Neural crest cell (in vitro differentiated cells): ENCODE measurements at regions not wholly inside any gene's neighbourhood (a gene's known extent, or its start where the extent isn't known, plus 50 kb on each side); places are given as distances from the start of the nearest gene placed in this dataset.

ENCODE experiments used
- DNase-seq: peaks from one replicate; pipeline ENCODE4 v3.0.0; 2021; ENCODE audit warnings: low read depth, mixed read lengths, low spot score
- H3K27ac Mint-ChIP-seq: one replicate; pipeline ENCODE4 v1.8.0; 2021; ENCODE audit warnings: mild to moderate bottlenecking, mixed read lengths; ENCODE audit not compliant: unreplicated experiment
- H3K27me3 Mint-ChIP-seq: 2 replicates; pipeline ENCODE4 v1.8.0; 2021; ENCODE audit warnings: low read depth, mild to moderate bottlenecking, mixed read lengths
- H3K36me3 Mint-ChIP-seq: 2 replicates; pipeline ENCODE4 v1.8.0; 2021; ENCODE audit warnings: low read depth, mild to moderate bottlenecking, mixed read lengths
- H3K4me1 Mint-ChIP-seq: 2 replicates; pipeline ENCODE4 v1.8.0; 2021; ENCODE audit warnings: mixed read lengths
- H3K4me3 Mint-ChIP-seq: one replicate; pipeline ENCODE4 v1.8.0; 2021; ENCODE audit warnings: mild to moderate bottlenecking, mixed read lengths
- H3K9me3 Mint-ChIP-seq: 2 replicates; pipeline ENCODE4 v1.8.0; 2021; ENCODE audit warnings: mixed read lengths
- CTCF ChIP-seq: fragments of 200-600 bp; sonication (generic); conservative IDR thresholded peaks from 2 replicates; pipeline ENCODE4 v1.5.0; 2021; ENCODE audit warnings: antibody characterized with exemption, mild to moderate bottlenecking

DNA sequence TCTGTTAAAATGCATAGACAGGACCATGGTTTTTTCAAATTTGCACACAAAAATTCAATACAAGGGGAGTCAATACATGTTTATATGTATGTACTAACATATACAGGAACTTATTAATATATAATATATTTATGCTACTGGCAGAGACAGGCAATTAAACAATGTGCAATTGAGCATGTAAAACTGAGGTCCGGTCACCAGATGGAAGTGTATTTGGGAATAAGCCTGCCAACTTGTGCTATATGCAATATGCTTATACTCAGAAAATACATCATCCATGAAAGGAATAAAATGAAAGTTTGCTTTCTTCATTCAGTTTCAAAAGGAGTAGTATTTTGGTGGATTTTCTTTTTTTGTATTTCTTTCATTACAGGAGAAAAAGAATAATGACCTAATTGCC is 640.2 kb upstream of the CXADR start:
- H3K9me3 Mint-ChIP-seq = peaks cover 2% of the 10 kb centered on the region
- no peaks in the 10 kb centered on the region for H3K27me3 Mint-ChIP-seq
- no peak for TF ChIP-seq CTCF
- no peaks in the 10 kb centered on the region for H3K4me1 Mint-ChIP-seq
- H3K4me3 Mint-ChIP-seq = no peak overlapping the region
- H3K36me3 Mint-ChIP-seq = no peaks in the 10 kb centered on the region
- no peak overlapping the region for H3K27ac Mint-ChIP-seq
- no peak for DNase-seq

GRCh38 chr21:16873176-16873575 is 639.7 kb upstream of the CXADR start:
- Mint-ChIP-seq H3K27ac (no peak overlapping the region), H3K36me3 (no peaks in the 10 kb centered on the region), H3K4me1 (no peaks in the 10 kb centered on the region), H3K9me3 (peaks cover 2% of the 10 kb centered on the region), H3K4me3 (no peak overlapping the region), H3K27me3 (no peaks in the 10 kb centered on the region)
- DNase-seq = no peak
- no peak for TF ChIP-seq CTCF

- no peaks in the 10 kb centered on the region for H3K27me3 Mint-ChIP-seq
- no peaks in the 10 kb centered on the region for H3K36me3 Mint-ChIP-seq
- H3K27ac Mint-ChIP-seq = no peak overlapping the region
- DNase-seq = no peak
- TF ChIP-seq CTCF = no peak
- H3K4me1 Mint-ChIP-seq = no peaks in the 10 kb centered on the region
- no peak overlapping the region for H3K4me3 Mint-ChIP-seq
- peaks cover 2% of the 10 kb centered on the region for H3K9me3 Mint-ChIP-seq
Measured at GRCh38 chr21:16873596-16873995, 639.2 kb upstream of the CXADR start.

GRCh38 chr21:16879479-16879878 is 633.4 kb upstream of the CXADR start:
- no peaks in the 10 kb centered on the region for H3K36me3 Mint-ChIP-seq
- DNase-seq = no peak
- peaks cover 6% of the 10 kb centered on the region for H3K9me3 Mint-ChIP-seq
- no peak overlapping the region for H3K27ac Mint-ChIP-seq
- H3K4me3 Mint-ChIP-seq = no peak overlapping the region
- no peak for TF ChIP-seq CTCF
- H3K27me3 Mint-ChIP-seq = no peaks in the 10 kb centered on the region
- H3K4me1 Mint-ChIP-seq = peaks cover 5% of the 10 kb centered on the region

- peaks cover 2% of the 10 kb centered on the region for H3K9me3 Mint-ChIP-seq
- H3K36me3 Mint-ChIP-seq = no peaks in the 10 kb centered on the region
- H3K4me3 Mint-ChIP-seq = no peak overlapping the region
- H3K27me3 Mint-ChIP-seq = no peaks in the 10 kb centered on the region
- TF ChIP-seq CTCF = no peak
- no peak overlapping the region for H3K27ac Mint-ChIP-seq
- no peaks in the 10 kb centered on the region for H3K4me1 Mint-ChIP-seq
- DNase-seq = no peak
Measured at GRCh38 chr21:16891821-16892220, 621.0 kb upstream of the CXADR start.

DNA sequence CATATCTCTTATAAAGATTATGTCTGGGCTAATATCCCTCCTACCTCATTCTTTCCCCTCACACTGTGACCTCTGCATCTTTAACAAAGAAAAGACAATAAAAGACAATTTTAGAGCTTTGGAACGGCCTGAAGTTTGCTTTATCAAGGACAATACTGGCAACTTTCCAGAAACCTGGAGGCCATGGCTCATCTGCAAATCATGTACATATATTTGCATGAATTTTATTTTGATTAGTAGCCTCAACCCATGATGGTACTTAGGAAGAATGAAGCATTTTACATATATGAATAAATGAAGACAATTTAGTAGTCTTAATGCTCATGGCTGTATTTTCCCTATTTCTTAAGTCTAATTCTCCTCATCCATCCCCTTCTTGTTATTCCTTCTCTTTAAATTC is 612.2 kb upstream of the CXADR start:
- H3K27ac Mint-ChIP-seq = no peak overlapping the region
- no peaks in the 10 kb centered on the region for H3K27me3 Mint-ChIP-seq
- TF ChIP-seq CTCF = no peak
- no peak for DNase-seq
- H3K4me3 Mint-ChIP-seq = no peak overlapping the region
- H3K9me3 Mint-ChIP-seq = peaks cover 2% of the 10 kb centered on the region
- H3K36me3 Mint-ChIP-seq = no peaks in the 10 kb centered on the region
- no peaks in the 10 kb centered on the region for H3K4me1 Mint-ChIP-seq
